Stimulated activated CD4-positive, alpha-beta T cell treated with anti-CD3 and anti-CD28 coated beads, TNF-alpha, amount 100 ng/mL, for 4 hours (primary cell): ENCODE measurements at regions not wholly inside any gene's neighbourhood (a gene's known extent, or its start where the extent isn't known, plus 50 kb on each side); places are given as distances from the start of the nearest gene placed in this dataset.
"Not testable (repeated sequence)": the region's sequence is repeated elsewhere in the genome, so short reads cannot be mapped to it uniquely, and the experiment has no call there.

ENCODE experiments used
- DNase-seq, 3 experiments: peaks; one replicate each; pipeline ENCODE4 v3.0.0-alpha.2; 2020; ENCODE audit warnings: low read depth in 3 of 3

- DNase-seq = no peak
Observed at GRCh38 chr13:106099765-106100164, 435.7 kb downstream of the EFNB2 start.

- no peak for DNase-seq
Observed at GRCh38 chr13:106098778-106099177, 436.7 kb downstream of the EFNB2 start.

- no peak for DNase-seq
Observed at GRCh38 chr13:106096661-106097092, 438.8 kb downstream of the EFNB2 start.

GRCh38 chr13:106095919-106096318 lies 439.5 kb downstream of the EFNB2 start:
- no peak for DNase-seq

GRCh38 chr13:106095406-106095805 lies 440.1 kb downstream of the EFNB2 start:
- no peak for DNase-seq

GRCh38 chr13:106090001-106090400 lies 445.5 kb downstream of the EFNB2 start:
- no peak for DNase-seq

- DNase-seq = no peak
Observed at GRCh38 chr13:106089261-106089980, 446.0 kb downstream of the EFNB2 start.

GRCh38 chr13:106088085-106088484 lies 447.4 kb downstream of the EFNB2 start:
- no peak for DNase-seq

- no peak for DNase-seq
Observed at GRCh38 chr13:106087201-106087600, 448.3 kb downstream of the EFNB2 start.

GRCh38 chr13:106083620-106084350 lies 451.7 kb downstream of the EFNB2 start:
- no peak for DNase-seq

- DNase-seq = not testable (repeated sequence)
Observed at GRCh38 chr13:106081221-106081620, 454.2 kb downstream of the EFNB2 start.

GRCh38 chr13:106078191-106078590 lies 457.3 kb downstream of the EFNB2 start:
- DNase-seq = no peak

- no peak for DNase-seq
Observed at GRCh38 chr13:106077017-106077416, 458.4 kb downstream of the EFNB2 start.

- no peak for DNase-seq
Observed at GRCh38 chr13:106072014-106072413, 463.4 kb downstream of the EFNB2 start.

GRCh38 chr13:106063591-106064313 lies 471.7 kb downstream of the EFNB2 start:
- no peak for DNase-seq

GRCh38 chr13:106061781-106062180 lies 473.7 kb downstream of the EFNB2 start:
- DNase-seq = no peak

- no peak for DNase-seq
Observed at GRCh38 chr13:106056851-106057250, 478.6 kb downstream of the EFNB2 start.

GRCh38 chr13:106052200-106052767 lies 483.2 kb downstream of the EFNB2 start:
- no peak for DNase-seq

GRCh38 chr13:106049171-106049570 lies 486.3 kb downstream of the EFNB2 start:
- no peak for DNase-seq

GRCh38 chr13:106048386-106048785 lies 487.1 kb downstream of the EFNB2 start:
- no peak for DNase-seq

GRCh38 chr13:106047859-106048258 lies 487.6 kb downstream of the EFNB2 start:
- no peak for DNase-seq

GRCh38 chr13:106042996-106043581 lies 492.4 kb downstream of the EFNB2 start:
- no peak for DNase-seq
